ENCODE measurements at regions not wholly inside any gene's neighbourhood (a gene's known extent, or its start where the extent isn't known, plus 50 kb on each side); places are given as distances from the start of the nearest gene placed in this dataset.
A peak's percentile ranks its signal among the peaks of the same experiment; 100 is the strongest.
"Not testable (repeated sequence)": the region's sequence is repeated elsewhere in the genome, so short reads cannot be mapped to it uniquely, and the experiment has no call there.

- no peak for DNase-seq (ENCODE audit: low spot score)
- in situ Hi-C loops (cut with HindIII; ENCODE audit: low sequenced_read_pairs) = no loop called here
These were observed 103.6 kb upstream of the SVIL start for GRCh38 chr10:29738341-29738740.

DNA sequence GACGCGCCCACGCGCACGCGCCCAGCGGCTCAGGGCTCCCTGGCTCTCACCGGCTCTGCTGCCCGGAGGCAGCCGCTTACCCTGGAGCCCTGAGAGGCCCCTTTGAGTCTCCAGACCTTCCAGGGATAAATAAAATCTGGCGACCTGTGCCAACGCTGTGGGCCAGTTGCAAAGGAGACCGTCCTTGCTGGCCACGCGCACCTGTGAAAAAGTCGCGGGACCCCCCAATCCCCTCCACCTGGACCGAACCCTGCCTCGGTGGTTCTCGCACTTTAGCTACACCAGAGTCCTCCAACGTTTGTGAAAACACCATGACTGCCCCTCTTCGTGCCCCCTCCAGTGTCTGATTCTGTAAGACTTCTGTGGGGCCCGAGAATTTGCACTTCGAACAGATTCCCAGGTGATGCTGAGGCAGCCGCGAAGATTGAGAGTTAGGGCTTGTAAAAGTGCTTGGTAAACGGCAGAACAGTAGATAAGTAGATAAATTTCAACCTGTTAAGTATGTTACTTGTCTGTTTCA, 102.4 kb upstream of the SVIL start:
- DNase-seq (ENCODE audit: low spot score) = no peak
- in situ Hi-C loops (cut with HindIII; ENCODE audit: low sequenced_read_pairs) = no loop called here

DNA sequence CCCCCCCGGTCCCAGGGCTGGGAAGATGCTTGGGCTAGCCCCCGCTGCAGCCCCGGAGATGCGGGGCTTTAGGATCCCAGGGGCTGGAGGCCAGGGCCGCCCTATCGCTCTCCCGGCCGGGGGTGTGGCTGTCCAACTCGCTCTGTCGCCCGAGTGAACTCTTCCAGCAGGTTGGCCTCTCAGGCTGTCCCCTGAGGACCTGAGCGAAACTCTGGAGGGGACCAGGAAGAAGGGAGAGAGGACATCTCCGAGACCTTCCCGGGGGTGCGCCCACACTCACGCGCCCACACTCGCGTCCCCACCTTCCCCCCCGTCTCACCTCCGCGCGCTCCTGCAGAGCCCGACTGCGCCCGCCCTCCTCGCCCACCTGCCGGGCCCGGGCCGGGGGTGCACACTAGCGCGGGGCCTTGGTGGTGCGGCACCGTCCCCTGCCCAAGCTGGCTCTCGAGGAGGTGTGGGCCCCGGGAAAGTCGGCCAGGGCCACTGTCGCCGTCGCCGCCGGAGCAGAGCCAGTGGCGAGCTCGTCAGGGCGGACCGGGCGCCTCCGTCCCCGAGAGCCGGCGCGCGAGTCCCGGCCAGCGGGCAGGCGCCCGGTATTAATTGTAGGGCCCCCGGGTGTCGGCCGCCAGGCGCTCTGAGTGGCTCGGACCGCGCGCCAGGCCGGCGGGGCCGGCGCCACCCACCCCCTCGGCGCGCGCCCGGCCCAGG, 101.7 kb upstream of the SVIL start:
- in situ Hi-C loops (cut with HindIII; ENCODE audit: low sequenced_read_pairs) = no loop called here
- no peak for DNase-seq (ENCODE audit: low spot score)

DNA sequence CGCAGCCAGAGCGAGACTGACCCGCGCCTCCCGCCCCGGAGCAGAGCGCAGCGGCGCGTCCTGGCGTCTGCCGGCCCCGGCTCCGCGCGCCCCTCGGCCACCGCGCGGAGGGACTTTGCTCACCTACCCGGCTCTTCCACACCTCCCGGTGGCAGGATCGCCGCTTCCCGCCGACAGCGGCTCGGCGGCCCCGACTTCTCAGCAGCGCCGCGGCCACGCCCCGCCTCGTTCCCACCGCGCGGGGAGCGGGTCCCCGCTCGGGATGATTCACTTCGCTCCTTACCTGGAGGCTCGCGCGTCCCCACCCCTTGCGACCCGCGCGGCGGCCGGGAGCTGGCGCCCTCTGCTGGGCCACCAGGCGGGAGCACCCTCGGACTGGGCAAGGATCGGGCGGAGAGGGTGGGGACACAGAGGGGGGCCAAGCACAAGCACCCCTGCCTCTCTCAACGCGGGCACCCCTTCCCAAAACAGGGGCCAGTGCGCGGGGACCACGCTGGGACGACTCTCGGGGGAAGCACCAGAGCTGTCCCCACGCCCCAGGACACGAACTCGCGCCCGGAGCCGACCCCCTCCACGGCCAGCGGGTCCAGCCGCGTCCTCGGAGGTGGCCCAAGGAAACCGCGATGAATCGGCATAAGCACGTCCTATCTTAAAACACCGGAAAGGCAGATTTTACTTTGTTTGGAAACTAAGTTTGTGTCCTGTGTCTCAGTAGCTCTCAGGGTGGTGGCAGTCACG, 101.0 kb upstream of the SVIL start:
- in situ Hi-C loops (cut with HindIII; ENCODE audit: low sequenced_read_pairs) = no loop called here
- peak; percentile 25 for DNase-seq (ENCODE audit: low spot score)

DNA sequence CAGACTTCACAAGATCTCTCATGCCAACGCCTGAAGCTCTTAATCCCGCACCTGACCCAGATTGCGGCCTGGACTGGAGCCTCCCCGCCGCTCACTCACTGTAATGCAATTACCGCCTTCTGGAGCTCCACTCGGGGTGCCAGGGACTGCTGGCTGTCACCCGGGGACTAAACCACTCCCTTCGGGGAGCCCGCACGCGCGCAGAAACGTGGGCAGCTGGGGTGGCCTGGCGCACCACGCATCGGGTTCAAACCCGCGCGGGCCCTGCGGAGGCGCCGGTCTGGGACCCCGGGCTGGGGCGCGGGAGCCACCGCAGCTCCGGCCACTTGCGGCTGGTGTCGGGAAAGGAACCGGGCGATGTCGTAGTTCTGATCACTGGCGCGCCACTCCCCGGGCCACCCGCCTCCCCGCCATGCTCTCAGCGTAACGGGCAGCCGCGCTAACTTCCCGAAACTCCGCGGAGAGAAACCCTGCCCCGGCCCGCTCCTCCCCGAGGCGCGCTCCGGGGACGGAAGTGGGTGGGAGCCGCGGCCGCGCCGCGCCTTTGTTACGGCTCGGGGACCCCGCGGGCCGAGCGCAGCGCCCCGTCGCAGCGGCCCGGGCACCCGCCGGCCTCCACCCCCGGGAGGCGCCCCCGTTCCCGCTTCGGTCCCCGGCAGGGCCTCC, 100.3 kb upstream of the SVIL start:
- no peak for DNase-seq (ENCODE audit: low spot score)

DNA sequence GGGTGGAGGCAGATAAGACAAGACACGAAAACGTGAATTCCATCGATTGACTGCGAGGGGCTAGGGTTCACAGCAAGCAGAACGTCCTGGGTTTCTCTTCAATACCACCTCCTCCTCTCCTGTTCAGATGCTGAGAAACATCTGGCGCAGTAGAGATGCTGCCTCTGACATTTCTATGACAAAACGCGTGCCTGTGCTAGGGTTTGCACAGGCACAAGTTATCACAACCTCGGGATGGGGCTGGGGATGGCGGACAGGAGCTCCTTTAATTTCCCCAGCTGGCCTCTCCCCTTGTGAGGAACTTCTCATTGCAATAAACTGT, 99.8 kb upstream of the SVIL start:
- no peak for DNase-seq (ENCODE audit: low spot score)
- in situ Hi-C loops (cut with HindIII; ENCODE audit: low sequenced_read_pairs) = no loop called here

More for the DNA sequence above, 100.3 kb upstream of the SVIL start:
- in situ Hi-C loops (cut with HindIII; ENCODE audit: low sequenced_read_pairs) = no loop called here

DNA sequence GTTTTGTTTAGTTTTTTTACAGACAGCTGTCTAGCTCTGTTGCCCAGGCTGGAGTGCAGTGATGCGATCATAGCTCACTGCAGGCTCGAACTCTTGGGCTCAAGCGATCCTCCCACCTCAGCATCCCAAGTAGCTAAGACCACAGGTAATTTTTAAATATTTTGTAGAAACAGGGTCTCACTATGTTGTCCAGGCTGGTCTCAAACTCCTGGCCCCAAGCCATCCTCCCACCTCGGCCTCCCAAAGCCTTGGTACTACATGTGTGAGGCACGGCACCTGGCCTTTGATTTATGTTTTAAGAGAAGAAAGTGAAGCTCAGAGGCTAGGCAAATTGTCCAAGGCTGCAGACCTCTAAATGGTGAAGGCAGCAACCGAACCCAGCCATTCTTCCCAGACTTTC, 98.6 kb upstream of the SVIL start:
- DNase-seq (ENCODE audit: low spot score) = no peak
- in situ Hi-C loops (cut with HindIII; ENCODE audit: low sequenced_read_pairs) = no loop called here

GRCh38 chr10:29732918-29733317, 98.1 kb upstream of the SVIL start:
- DNase-seq (ENCODE audit: low spot score) = no peak

DNA sequence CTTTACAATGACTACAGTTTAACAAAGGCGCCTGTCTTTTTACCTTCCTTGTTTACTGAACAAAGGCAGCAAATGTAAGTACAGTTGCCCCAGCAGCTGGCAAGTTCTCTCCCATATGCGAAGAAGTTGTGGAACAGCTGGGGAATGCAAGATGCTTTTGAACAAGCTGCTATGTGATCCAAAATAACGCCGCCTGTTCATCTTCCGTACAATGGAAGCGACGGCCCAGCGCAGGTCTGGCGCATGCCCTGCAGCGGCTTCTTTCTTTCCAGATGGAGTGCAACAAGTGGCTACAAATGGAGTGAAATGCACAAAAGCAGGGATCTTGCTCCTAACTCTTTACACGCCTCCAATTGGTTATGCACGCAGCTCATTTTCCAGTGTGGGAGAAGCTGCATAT, 97.0 kb upstream of the SVIL start:
- in situ Hi-C loops (cut with HindIII; ENCODE audit: low sequenced_read_pairs) = no loop called here

More at GRCh38 chr10:29732918-29733317, 98.1 kb upstream of the SVIL start:
- in situ Hi-C loops (cut with HindIII; ENCODE audit: low sequenced_read_pairs) = no loop called here

DNA sequence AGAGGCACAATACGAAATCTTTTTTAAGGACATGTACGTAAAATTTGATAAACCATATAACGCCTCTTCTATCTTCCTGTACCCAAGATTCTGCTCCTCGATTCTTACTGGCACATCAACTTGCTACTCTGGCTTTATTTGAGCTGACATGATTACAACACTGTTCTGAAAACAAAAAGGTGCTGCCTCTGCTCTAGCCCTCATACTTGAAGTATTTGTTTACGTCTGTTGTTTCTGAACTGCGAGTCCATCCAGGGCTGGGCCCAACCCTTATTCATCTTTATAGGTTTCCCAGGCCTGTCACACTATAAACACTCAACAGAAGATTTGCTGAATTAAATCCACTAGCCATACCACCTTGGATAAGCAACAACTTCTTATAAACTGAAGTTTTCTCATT, 96.2 kb upstream of the SVIL start:
- in situ Hi-C loops (cut with HindIII; ENCODE audit: low sequenced_read_pairs) = no loop called here
- DNase-seq (ENCODE audit: low spot score) = no peak

More for the DNA sequence above, 97.0 kb upstream of the SVIL start:
- DNase-seq (ENCODE audit: low spot score) = no peak

DNA sequence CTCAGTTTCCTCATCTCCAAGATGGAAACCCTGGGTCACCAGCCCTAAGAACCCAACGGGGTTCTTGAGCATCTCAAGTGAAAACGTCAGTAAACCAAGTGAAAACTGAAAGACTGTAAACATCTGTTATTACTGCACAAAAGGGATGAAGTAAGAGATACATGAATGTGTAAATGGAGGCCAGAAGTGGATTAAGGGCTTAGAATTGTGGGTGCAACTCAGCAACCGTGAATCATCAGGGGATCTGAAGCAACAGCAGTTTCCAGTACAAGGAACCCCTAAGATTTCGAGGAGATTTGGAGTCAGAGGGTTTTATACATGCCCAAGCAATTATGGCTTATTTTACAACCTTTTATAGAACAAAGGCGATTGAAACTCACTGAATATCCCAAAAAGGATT, 95.7 kb upstream of the SVIL start:
- in situ Hi-C loops (cut with HindIII; ENCODE audit: low sequenced_read_pairs) = no loop called here
- no peak for DNase-seq (ENCODE audit: low spot score)

- no peak for DNase-seq (ENCODE audit: low spot score)
- in situ Hi-C loops (cut with HindIII; ENCODE audit: low sequenced_read_pairs) = no loop called here
These were observed 93.8 kb upstream of the SVIL start for GRCh38 chr10:29728541-29729049.

DNA sequence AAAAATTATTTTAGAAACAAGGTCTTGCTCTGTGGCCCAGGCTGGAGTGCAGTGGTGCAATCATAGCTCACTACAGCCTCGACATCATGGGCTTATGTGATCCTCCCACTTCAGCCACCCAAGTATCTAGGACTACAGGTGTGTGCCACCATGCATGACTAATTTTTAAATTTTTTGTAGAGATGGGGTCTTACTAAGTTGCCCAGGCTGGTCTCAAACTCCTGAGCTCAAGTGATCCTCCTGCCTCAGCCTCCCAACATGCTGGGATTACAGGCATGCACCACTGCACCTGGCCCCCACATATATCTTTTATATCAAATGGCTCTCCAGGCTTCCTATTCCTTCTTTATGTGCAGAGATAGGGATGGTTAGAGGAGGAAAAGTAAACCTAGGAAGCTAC, 91.2 kb upstream of the SVIL start:
- DNase-seq (ENCODE audit: low spot score); in situ Hi-C loops (cut with HindIII; ENCODE audit: low sequenced_read_pairs): not testable (repeated sequence)

GRCh38 chr10:29725133-29725720, 90.5 kb upstream of the SVIL start:
- in situ Hi-C loops (cut with HindIII; ENCODE audit: low sequenced_read_pairs) = no loop called here

GRCh38 chr10:29723726-29724125, 89.0 kb upstream of the SVIL start:
- no peak for DNase-seq (ENCODE audit: low spot score)
- in situ Hi-C loops (cut with HindIII; ENCODE audit: low sequenced_read_pairs) = no loop called here

More at GRCh38 chr10:29725133-29725720, 90.5 kb upstream of the SVIL start:
- DNase-seq (ENCODE audit: low spot score) = no peak

DNA sequence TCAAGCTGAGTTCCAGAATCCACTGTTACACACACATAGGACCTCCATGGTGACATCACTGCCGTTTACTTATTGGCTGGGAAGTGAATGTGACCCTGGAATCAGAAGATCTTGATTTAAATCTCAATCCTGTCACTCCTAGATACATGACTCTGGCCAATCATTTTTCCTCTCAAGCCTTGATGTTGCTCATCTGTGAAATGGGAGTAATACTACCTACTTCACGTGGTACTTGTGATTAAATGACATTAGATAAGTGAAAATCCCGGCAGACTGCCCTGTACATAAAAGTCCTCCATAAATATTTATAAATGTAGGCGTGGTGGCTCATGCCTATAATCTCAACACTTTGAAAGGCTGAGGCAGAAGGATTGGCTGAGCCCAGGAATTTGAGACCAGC, 88.0 kb upstream of the SVIL start:
- DNase-seq (ENCODE audit: low spot score) = no peak
- in situ Hi-C loops (cut with HindIII; ENCODE audit: low sequenced_read_pairs) = no loop called here

DNA sequence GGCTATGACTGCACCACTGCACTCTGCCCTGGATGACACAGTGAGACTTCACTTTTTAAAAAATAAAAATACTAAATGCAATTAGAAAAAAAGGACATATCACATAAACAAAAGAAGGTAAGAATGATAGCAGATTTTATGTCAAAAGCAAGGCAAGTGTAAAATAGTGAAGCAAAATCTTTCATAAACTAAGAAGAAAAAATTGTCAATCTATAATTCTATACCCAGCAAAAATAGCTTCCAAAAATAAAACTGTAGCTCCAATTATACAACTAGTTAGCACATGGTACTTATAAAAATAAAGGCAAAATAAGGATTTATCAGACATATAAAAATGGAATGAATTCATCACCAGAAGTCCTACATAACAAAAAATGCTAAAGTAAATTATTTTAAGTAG, 85.4 kb upstream of the SVIL start:
- in situ Hi-C loops (cut with HindIII; ENCODE audit: low sequenced_read_pairs) = no loop called here
- DNase-seq (ENCODE audit: low spot score) = no peak

DNA sequence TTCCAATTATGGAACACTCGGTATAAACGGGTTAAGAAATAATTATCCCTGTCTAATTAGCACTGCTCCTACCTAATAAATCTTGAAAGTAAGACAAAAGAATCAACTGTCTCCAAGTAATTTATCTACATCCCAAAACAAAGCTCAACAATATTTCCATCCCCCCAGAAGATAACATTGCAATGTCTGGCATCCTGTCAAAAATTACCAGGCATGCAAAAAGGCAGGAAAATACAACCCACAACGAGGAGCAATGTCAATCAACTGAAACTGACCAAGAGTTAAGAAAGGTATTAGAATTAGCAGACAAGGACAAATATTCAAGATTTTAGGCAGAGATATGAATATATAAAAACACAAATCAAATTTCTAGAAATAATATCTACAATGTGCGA, 84.5 kb upstream of the SVIL start:
- in situ Hi-C loops (cut with HindIII; ENCODE audit: low sequenced_read_pairs) = no loop called here
- DNase-seq (ENCODE audit: low spot score) = no peak

GRCh38 chr10:29715296-29715695, 80.5 kb upstream of the SVIL start:
- in situ Hi-C loops (cut with HindIII; ENCODE audit: low sequenced_read_pairs) = no loop called here
- DNase-seq (ENCODE audit: low spot score) = no peak

Measured in G401 (cell line).